ENCODE measurements at regions not wholly inside any gene's neighbourhood (a gene's known extent, or its start where the extent isn't known, plus 50 kb on each side); places are given as distances from the start of the nearest gene placed in this dataset.
A peak's percentile ranks its signal among the peaks of the same experiment; 100 is the strongest.

DNA sequence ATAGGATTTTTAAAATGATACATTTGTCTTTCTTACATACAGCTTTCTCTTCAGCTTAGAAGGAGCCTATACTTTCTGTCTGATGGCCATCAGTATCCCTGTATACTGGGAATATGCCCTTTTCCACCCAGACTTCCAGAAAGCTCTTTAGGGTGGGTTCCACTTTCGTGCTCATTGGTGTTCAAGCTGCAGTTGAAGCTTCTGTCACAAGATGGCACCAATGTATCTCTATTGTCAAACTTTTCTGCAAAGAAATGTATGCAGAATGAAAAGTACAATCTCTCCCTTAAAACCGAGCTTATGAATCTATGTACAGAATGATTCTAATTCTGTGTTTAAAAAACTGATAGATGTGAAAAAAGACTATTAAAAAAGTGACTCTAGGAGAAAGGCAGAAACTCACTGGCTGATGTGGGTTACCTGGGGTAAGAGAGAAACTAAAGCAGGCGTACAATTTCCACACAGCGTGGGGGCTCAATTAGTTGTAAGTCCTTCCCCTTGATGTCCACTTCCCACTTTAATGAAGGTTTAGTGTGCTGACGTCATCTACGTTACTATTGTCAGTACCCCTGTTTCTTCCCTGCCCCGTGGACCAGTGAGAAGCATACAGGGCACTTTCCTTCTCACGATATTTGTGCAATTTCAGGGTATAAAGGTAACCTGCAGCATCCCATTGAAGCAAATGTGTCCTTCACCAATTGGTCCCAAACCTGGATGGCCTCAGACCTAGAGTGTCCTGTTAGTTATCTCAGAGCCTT, 57.3 kb upstream of the TCEAL2 start:
- DNase-seq = peak; percentile 11

- DNase-seq = no peak
Measured at GRCh38 chrX:102063445-102064074, 61.9 kb upstream of the TCEAL2 start.

DNA sequence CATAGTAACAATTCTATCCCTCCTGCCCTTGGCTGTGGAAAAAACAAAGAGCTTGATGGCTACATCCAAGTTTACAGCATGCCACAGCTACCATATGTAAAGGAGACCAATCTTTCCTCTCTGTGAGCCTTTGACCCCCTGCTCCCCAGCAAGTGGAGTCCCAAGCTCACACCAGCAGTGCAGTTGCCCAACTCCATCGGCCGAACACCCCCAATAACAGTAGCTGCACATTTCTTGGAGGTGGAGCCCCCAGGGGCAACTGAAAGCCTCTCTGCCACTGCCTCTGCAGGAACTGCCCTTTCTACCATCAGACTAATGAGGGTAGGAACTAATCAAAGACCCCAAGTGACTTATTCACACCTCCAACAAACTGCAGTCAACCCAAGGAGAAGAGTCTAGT, 81.0 kb upstream of the TCEAL2 start:
- no peak for DNase-seq

DNA sequence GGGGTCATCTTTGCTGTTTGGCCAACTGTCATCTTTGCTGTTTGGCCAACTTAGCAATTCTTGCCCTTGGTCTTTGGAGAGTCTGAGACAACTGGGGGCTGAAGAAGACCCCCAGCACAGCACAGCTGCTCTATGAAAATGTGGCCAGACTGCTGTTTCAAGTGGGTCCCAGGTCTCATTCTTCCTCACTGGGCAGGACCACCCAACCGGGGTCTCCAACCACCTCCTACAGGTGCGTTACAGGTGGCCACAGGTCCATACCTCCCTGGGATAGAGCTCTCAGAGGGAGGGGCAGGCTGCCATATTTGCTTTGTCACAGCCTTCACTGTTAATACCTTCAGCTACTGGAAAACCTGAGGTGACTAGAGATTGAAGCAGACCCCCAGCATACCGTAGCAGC, 82.1 kb upstream of the TCEAL2 start:
- no peak for DNase-seq

DNA sequence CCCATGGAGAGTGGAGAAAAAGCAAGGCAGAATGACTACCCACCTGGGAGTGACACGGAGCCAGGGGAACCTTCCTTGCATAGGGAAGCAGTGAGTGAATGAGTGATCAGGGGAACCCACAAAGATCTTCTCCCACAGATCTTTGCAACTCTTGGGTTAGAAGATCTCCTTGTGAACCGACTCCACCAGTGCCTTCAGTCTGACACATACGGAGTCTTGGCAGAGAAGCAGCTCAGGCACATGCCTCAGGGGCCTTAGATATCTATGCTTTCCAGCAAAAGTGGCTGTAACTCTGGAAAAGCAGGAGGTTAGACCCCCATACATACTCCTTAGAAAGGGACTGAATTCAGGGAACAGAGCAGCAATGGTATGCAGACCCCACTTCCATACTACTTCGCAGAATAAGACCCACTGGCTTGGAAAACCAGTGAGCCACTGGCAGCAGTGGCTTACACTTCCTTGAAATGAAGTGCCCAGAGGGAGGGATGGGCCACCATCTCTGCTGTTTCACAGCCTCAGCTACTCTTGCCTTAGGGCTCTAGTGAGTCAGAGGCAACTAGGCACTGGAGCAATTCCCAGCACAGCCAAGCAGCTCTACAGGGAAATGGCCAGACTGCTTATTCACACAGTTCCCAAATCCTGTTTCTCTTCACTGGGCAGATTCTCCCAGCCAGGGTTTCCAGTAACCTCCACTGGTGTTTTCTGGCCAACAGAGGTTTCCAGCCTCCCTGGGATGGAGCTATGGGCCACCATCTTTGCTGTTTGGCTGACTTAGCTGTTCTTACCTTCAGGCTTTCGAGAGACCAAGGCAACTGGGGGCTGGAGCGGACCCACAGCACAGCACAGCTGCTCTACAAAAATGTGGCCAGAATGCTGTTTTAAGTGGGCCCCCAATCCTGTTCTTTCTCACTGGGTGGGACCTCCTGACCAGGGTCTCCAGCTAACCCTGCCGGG, 82.8 kb upstream of the TCEAL2 start:
- DNase-seq = no peak

- no peak for DNase-seq
Measured at GRCh38 chrX:102029026-102029425, 96.5 kb upstream of the TCEAL2 start.

- DNase-seq = no peak
Measured at GRCh38 chrX:102018208-102018607, 86.4 kb upstream of the ZMAT1 start.

GRCh38 chrX:102008901-102009300, 77.1 kb upstream of the ZMAT1 start:
- DNase-seq = no peak

- no peak for DNase-seq
Measured at GRCh38 chrX:101999644-102000539, 68.1 kb upstream of the ZMAT1 start.

GRCh38 chrX:101993335-101993734, 61.5 kb upstream of the ZMAT1 start:
- DNase-seq = no peak

DNA sequence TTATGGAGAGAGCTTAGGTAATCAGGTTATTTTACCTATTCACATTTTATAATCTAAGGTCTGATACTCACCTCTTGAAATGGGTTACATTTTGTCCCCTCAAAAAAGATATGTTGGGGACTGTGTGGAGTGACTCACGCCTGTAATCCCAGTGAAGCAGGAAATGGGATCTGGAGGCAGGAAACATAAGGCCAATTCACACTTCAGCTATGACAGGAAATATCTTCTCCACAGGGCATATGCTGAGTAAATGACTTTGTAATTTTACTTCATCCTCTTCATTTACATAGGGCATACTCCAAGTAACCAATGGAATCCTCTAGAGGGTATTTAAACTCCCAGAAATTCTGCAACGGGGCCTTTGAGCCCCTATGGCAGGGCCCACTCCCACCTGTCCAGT, 54.8 kb upstream of the ZMAT1 start:
- no peak for DNase-seq
